HCT116 (cell line): ENCODE measurements at regions not wholly inside any gene's neighbourhood (a gene's known extent, or its start where the extent isn't known, plus 50 kb on each side); places are given as distances from the start of the nearest gene placed in this dataset.
"Not testable (repeated sequence)": the region's sequence is repeated elsewhere in the genome, so short reads cannot be mapped to it uniquely, and the experiment has no call there.

Source experiments
- ATAC-seq: fragments of 200-7000 bp; cut with Tn5 transposase; 2 replicates; pipeline ENCODE4 v1.9.1; 2020; ENCODE audit warnings: mild to moderate bottlenecking, moderate library complexity
- BruUV-seq: library from RNA; stranded (reverse); fragments of 400-500 nt; replicated peaks from 2 replicates; lab custom pipeline; 2021; lab: Mats Ljungman, UMichigan
- CTCF ChIA-PET: fragments of 300-600 bp; sonication (Branson Sonifier 250); formaldehyde crosslinking; loops from one replicate; lab custom pipeline; 2021; ENCODE audit warnings: antibody characterized with exemption; lab: Charles Lee
- POLR2A ChIA-PET: fragments of 300-600, 350-600 bp; sonication (Branson Sonifier 250); formaldehyde crosslinking; loops from one replicate; lab custom pipeline; 2021; ENCODE audit warnings: antibody characterized with exemption; lab: Charles Lee
- RAD21 ChIA-PET, 2 experiments: fragments of 300-600 bp; sonication (Branson Sonifier 250); formaldehyde crosslinking; loops; one replicate each; lab custom pipeline; 2023; ENCODE audit warnings: low total read pairs in 2 of 2; ENCODE audit not compliant: uncharacterized antibody in 2 of 2, unreplicated experiment in 2 of 2, low non-redundant PET in 1 of 2; lab: Charles Lee
- DNase-seq: peaks from one replicate; pipeline ENCODE4 v3.0.0-alpha.2; 2010; ENCODE audit warnings: low read depth, low spot score
- H2AFZ ChIP-seq: fragments of 200-600 bp; shearing (Covaris generic), sonication (generic); 2 replicates; pipeline ENCODE4 v1.6.1; 2017; ENCODE audit warnings: low read depth, mixed run types, mixed read lengths, antibody characterized with exemption, low read length; ENCODE audit not compliant: poor library complexity, severe bottlenecking
- H3K27ac ChIP-seq: 2 replicates; pipeline ENCODE4 v1.5.1; 2012; ENCODE audit warnings: low read depth, low read length
- H3K27me3 ChIP-seq: fragments of 200-600 bp; sonication (generic); 2 replicates; pipeline ENCODE4 v1.6.1; 2016; ENCODE audit warnings: mixed run types, low read length, mixed read lengths; ENCODE audit not compliant: insufficient read depth
- H3K36me3 ChIP-seq, 2 experiments: fragments of 200-500 bp in 1 of 2; fragments of 200-600 bp in 1 of 2; sonication (Bioruptor generic) in 1 of 2; sonication (generic) in 1 of 2; 2 replicates each; pipeline versions ENCODE4 v1.5.1 to v1.6.1; 2014 to 2016; ENCODE audit warnings: low read length in 2 of 2, inconsistent platforms in 1 of 2, mixed read lengths in 1 of 2, mixed run types in 1 of 2; ENCODE audit not compliant: insufficient read depth in 2 of 2, control insufficient read depth in 1 of 2
- H3K4me1 ChIP-seq, 2 experiments: fragments of 200-600 bp in 1 of 2; sonication (generic) in 1 of 2; 2 replicates each; pipeline versions ENCODE4 v1.5.1 to v1.6.1; 2012 to 2017; ENCODE audit warnings: low read length in 2 of 2, inconsistent platforms in 1 of 2, mild to moderate bottlenecking in 1 of 2, mixed read lengths in 1 of 2, mixed run types in 1 of 2, moderate library complexity in 1 of 2; ENCODE audit not compliant: insufficient read depth in 2 of 2, control insufficient read depth in 1 of 2
- H3K4me2 ChIP-seq: fragments of 200-600 bp; sonication (generic); 2 replicates; pipeline ENCODE4 v1.6.1; 2017; ENCODE audit warnings: mixed run types, low read length, mixed read lengths
- H3K4me3 ChIP-seq, 2 experiments: fragments of 200-600 bp in 1 of 2; sonication (generic) in 1 of 2; replicated peaks in 1 of 2; 2 replicates each; pipeline ENCODE4 v1.5.1; 2011 to 2016; ENCODE audit warnings: low read length in 2 of 2, control low read depth in 1 of 2, low read depth in 1 of 2, mild to moderate bottlenecking in 1 of 2, mixed read lengths in 1 of 2, mixed run types in 1 of 2
- H3K79me2 ChIP-seq: fragments of 200-600 bp; sonication (generic); 2 replicates; pipeline ENCODE4 v1.6.1; 2017; ENCODE audit warnings: mild to moderate bottlenecking, mixed run types, low read length, moderate library complexity, mixed read lengths; ENCODE audit not compliant: insufficient read depth
- H3K9ac ChIP-seq: fragments of 200-600 bp; sonication (generic); 2 replicates; pipeline ENCODE4 v1.6.1; 2016; ENCODE audit warnings: low read length, mixed read lengths
- H3K9me2 ChIP-seq: fragments of 200-600 bp; sonication (generic), shearing (Covaris generic); 2 replicates; pipeline ENCODE4 v1.6.1; 2017; ENCODE audit warnings: mixed run types, mild to moderate bottlenecking, moderate library complexity; ENCODE audit not compliant: insufficient read depth
- H3K9me3 ChIP-seq, 2 experiments: fragments of 200-500 bp in 1 of 2; fragments of 200-600 bp in 1 of 2; sonication (Bioruptor generic) in 1 of 2; sonication (generic) in 1 of 2; 2 replicates each; pipeline ENCODE4 v1.6.1; 2014 to 2017; ENCODE audit warnings: low read length in 2 of 2, mixed read lengths in 2 of 2, inconsistent platforms in 1 of 2, low read depth in 1 of 2, mild to moderate bottlenecking in 1 of 2, mixed run types in 1 of 2, moderate library complexity in 1 of 2; ENCODE audit not compliant: control insufficient read depth in 1 of 2, insufficient read depth in 1 of 2
- H4K20me1 ChIP-seq: fragments of 200-600 bp; sonication (generic), shearing (Covaris generic); 2 replicates; pipeline ENCODE4 v1.6.1; 2017; ENCODE audit warnings: mixed run types, mild to moderate bottlenecking, moderate library complexity; ENCODE audit not compliant: insufficient read depth
- EZH2 ChIP-seq: fragments of 200-600 bp; sonication (generic); IDR thresholded peaks from 2 replicates; pipeline ENCODE4 v1.6.1; 2017; ENCODE audit warnings: antibody characterized with exemption, mixed run types
- EZH2phosphoT487 ChIP-seq: fragments of 200-600 bp; IDR thresholded peaks from 2 replicates; pipeline ENCODE4 v1.6.1; 2018; ENCODE audit warnings: antibody characterized with exemption, borderline replicate concordance
- FOSL1 ChIP-seq: IDR thresholded peaks from 2 replicates; pipeline ENCODE4 v1.6.1; 2012; ENCODE audit warnings: low read depth
- JUND ChIP-seq: IDR thresholded peaks from 2 replicates; pipeline ENCODE4 v1.6.1; 2012
- POLR2AphosphoS5 ChIP-seq: IDR thresholded peaks from 2 replicates; pipeline ENCODE4 v1.6.1; 2011; ENCODE audit warnings: mild to moderate bottlenecking, low read depth, low read length, moderate library complexity
- SP1 ChIP-seq: IDR thresholded peaks from 2 replicates; pipeline ENCODE4 v1.6.1; 2012; ENCODE audit warnings: low read depth
- SRF ChIP-seq: IDR thresholded peaks from 2 replicates; pipeline ENCODE4 v1.6.1; 2012; ENCODE audit warnings: low read depth
- YY1 ChIP-seq: IDR thresholded peaks from 2 replicates; pipeline ENCODE4 v1.6.1; 2011; ENCODE audit warnings: low read length, low read depth, moderate library complexity, mild to moderate bottlenecking; ENCODE audit not compliant: insufficient replicate concordance; ENCODE audit errors: extremely low read depth
- ZFX ChIP-seq: fragments of 450-650 bp; IDR thresholded peaks from 2 replicates; pipeline ENCODE4 v1.6.1; 2017
- ZNF274 ChIP-seq: fragments of 200-500 bp; sonication (Bioruptor generic); IDR thresholded peaks from 2 replicates; pipeline ENCODE4 v1.6.1; 2014; ENCODE audit warnings: mild to moderate bottlenecking, low read depth, low read length, inconsistent platforms
- intact Hi-C: fragments of 100-400 bp; cut with micrococcal nuclease; formaldehyde crosslinking; loops from 2 replicates; pipeline ENCODE4 v1.10.0; 2022
- TF ChIP-seq, protein P1 (sequence below): IDR thresholded peaks from 2 replicates; pipeline ENCODE4 v1.6.1; 2011; ENCODE audit warnings: mild to moderate bottlenecking, low read length, moderate library complexity; ENCODE audit not compliant: insufficient replicate concordance; ENCODE audit errors: extremely low read depth

DNA sequence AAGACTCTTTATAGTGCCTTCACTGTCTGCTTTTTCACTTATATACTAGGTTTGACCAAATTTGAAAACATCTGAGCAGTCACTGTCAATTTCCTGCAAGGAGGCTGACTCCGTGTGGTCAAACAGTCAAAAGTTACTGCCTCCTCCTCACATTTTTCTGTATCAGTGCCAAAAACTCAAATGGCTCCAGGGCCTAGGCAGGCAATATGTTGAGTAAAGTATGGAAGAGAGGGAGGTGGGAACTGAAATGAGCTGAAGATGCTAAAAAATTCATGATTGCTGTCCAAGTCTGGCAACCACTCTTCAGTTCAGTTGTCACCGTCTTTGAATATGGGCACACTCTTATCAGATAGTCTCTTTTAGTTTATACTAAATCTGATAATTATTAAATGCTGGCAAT lies 551.6 kb downstream of the CCSER2 start:
- Histone ChIP-seq H3K9me3 (no peaks in the 10 kb centered on the region), H3K4me2 (no peak overlapping the region), H4K20me1 (no peaks in the 10 kb centered on the region), H3K4me1 (no peaks in the 10 kb centered on the region), H3K9me2 (no peaks in the 10 kb centered on the region), H3K4me3 (no peak overlapping the region), H3K9ac (no peak overlapping the region), H3K27ac (no peak overlapping the region), H3K79me2 (no peaks in the 10 kb centered on the region), H2AFZ (no peak overlapping the region), H3K27me3 (peaks cover 12% of the 10 kb centered on the region; the same call in 1 of the 2 replicates), H3K36me3 (no peaks in the 10 kb centered on the region)
- BruUV-seq: no TSS peak
- ChIA-PET RAD21 (no interaction called here), POLR2A (no interaction called here), CTCF (no interaction called here)
- TF ChIP-seq EZH2: no peak
- TF ChIP-seq EZH2phosphoT487: no peak
- TF ChIP-seq FOSL1: no peak
- TF ChIP-seq SRF: no peak
- TF ChIP-seq JUND: no peak
- no peak for TF ChIP-seq SP1
- TF ChIP-seq ZNF274: no peak
- TF ChIP-seq YY1: no peak
- TF ChIP-seq, protein P1, sequence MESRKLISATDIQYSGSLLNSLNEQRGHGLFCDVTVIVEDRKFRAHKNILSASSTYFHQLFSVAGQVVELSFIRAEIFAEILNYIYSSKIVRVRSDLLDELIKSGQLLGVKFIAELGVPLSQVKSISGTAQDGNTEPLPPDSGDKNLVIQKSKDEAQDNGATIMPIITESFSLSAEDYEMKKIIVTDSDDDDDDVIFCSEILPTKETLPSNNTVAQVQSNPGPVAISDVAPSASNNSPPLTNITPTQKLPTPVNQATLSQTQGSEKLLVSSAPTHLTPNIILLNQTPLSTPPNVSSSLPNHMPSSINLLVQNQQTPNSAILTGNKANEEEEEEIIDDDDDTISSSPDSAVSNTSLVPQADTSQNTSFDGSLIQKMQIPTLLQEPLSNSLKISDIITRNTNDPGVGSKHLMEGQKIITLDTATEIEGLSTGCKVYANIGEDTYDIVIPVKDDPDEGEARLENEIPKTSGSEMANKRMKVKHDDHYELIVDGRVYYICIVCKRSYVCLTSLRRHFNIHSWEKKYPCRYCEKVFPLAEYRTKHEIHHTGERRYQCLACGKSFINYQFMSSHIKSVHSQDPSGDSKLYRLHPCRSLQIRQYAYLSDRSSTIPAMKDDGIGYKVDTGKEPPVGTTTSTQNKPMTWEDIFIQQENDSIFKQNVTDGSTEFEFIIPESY: no peak
- no peak for TF ChIP-seq POLR2AphosphoS5
- TF ChIP-seq ZFX: no peak
- no peak for ATAC-seq
- intact Hi-C loops: no loop called here
- no peak for DNase-seq

DNA sequence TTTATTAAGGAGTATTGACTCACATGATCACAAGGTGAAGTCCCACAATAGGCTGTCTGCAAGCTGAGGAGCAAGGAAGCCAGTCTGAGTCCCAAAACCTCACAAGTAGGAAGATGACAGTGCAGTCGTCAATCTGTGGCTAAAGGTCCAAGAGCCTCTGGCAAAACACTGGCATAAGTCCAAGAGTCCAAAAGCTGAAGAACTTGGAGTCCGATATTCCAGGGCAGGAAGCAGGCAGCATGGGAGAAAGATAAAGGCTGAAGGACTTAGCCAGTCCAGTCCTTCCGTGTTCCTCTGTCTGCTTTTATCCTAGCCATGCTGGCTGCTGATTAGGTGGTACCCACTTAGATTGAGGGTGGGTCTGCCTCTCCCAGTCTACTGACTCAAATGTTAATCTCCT lies 553.3 kb downstream of the CCSER2 start:
- H3K4me3 ChIP-seq, H3K27ac ChIP-seq, POLR2A ChIA-PET, H2AFZ ChIP-seq, H3K27me3 ChIP-seq, BruUV-seq, H3K79me2 ChIP-seq, H3K36me3 ChIP-seq, H3K4me1 ChIP-seq, H3K9me3 ChIP-seq, H3K4me2 ChIP-seq, H3K9ac ChIP-seq, ATAC-seq, H4K20me1 ChIP-seq, H3K9me2 ChIP-seq, intact Hi-C loops, RAD21 ChIA-PET, CTCF ChIA-PET, DNase-seq: not testable (repeated sequence)
